ENCODE measurements at regions not wholly inside any gene's neighbourhood (a gene's known extent, or its start where the extent isn't known, plus 50 kb on each side); places are given as distances from the start of the nearest gene placed in this dataset.

DNA sequence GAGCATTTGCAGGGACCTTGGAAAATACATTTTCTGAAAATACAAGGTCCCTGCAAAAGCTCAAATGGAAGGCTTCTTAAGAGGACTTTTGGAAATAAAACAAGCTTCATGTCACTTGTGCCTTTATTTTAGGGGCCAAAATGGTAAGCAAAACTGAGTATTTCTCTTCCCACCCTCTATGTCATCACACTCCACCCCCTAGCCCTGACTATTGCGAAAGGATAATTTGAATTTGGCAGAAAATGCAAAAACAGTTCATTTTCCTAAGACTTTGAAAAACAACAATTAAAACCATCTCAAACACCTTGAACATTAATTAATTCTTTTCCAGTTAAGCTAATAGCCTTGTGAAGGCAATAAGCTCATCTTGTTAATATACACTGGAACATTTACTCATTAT, 201.7 kb downstream of the TM2D1 start:
- H4K5ac ChIP-seq (ENCODE audit: insufficient read length, low read depth, low read length) = no peak overlapping the region
- H3K27me3 ChIP-seq (replicated peaks in 1 of 4; ENCODE audit: control insufficient read depth in 3 of 4, extremely low read depth in 1 of 4, insufficient read depth in 3 of 4, low read length in 3 of 4) = no peaks in the 10 kb centered on the region
- H3K14ac ChIP-seq (ENCODE audit: insufficient read length) = no peak overlapping the region
- no peak for FAIRE-seq
- H3K36me3 ChIP-seq (ENCODE audit: control insufficient read depth in 2 of 4, insufficient read depth in 4 of 4, low read length in 3 of 4) = no peaks in the 10 kb centered on the region
- no peak overlapping the region for H3K18ac ChIP-seq (ENCODE audit: extremely low read depth, low read length)
- H2BK20ac ChIP-seq (ENCODE audit: low read length) = no peak overlapping the region
- no peak overlapping the region for H2BK12ac ChIP-seq (ENCODE audit: low read depth, low read length)
- no peaks in the 10 kb centered on the region for H3K79me1 ChIP-seq (ENCODE audit: low read depth, low read length)
- H2AK5ac ChIP-seq (ENCODE audit: low read depth, low read length) = no peak overlapping the region
- H2BK5ac ChIP-seq (ENCODE audit: low read depth, low read length) = no peak overlapping the region
- H3K9ac ChIP-seq (replicated peaks in 1 of 4; ENCODE audit: extremely low read depth in 1 of 4, low read depth in 3 of 4, low read length in 3 of 4) = no peak overlapping the region
- no peaks in the 10 kb centered on the region for H3K23me2 ChIP-seq (ENCODE audit: low read depth, low read length)
- no peak for TF ChIP-seq RBBP5 (IDR thresholded peaks at IDR 0.05; ENCODE audit: borderline replicate concordance, low read depth, low read length)
- peak; percentile 36; the same call in 1 of the 2 replicates for TF ChIP-seq CEBPB (IDR thresholded peaks at IDR 0.05; ENCODE audit: low read depth, low read length)
- no peak for TF ChIP-seq POLR2AphosphoS5 (IDR thresholded peaks at IDR 0.05; ENCODE audit: low read depth, low read length)
- no peak overlapping the region for H2AFZ ChIP-seq (ENCODE audit: low read length)
- H4K8ac ChIP-seq (ENCODE audit: extremely low read depth, insufficient read depth, low read length) = no peak overlapping the region
- no peak overlapping the region for H3K23ac ChIP-seq (ENCODE audit: insufficient read length)
- no peak overlapping the region for H2BK120ac ChIP-seq (replicated peaks; ENCODE audit: low read depth, low read length)
- no peaks in the 10 kb centered on the region for H3K9me3 ChIP-seq (ENCODE audit: insufficient read depth in 2 of 2, low read depth in 1 of 2, low read length in 1 of 2)
- 100% methylated on average over 1 of the region's 1 CpG; no CpG with 5 or more reads in 1 of the 2 experiments for WGBS, 2 experiments (ENCODE audit: extremely low coverage in 1 of 2, insufficient coverage in 1 of 2, insufficient read length in 1 of 2, insufficient replicate concordance in 2 of 2, low coverage in 1 of 2, low lambda C conversion rate in 2 of 2, missing lambda C conversion rate in 1 of 2)
- H2BK15ac ChIP-seq (ENCODE audit: low read length) = no peak overlapping the region
- H3K4ac ChIP-seq (replicated peaks; ENCODE audit: insufficient read length, low read depth, low read length) = no peak overlapping the region
- no peak for DNase-seq (ENCODE audit: low read depth in 1 of 2, low spot score in 2 of 2)
- H3K27ac ChIP-seq (ENCODE audit: low read depth, low read length) = no peak overlapping the region
- H4K91ac ChIP-seq (replicated peaks; ENCODE audit: insufficient read length, low read length) = no peak overlapping the region
- H3K56ac ChIP-seq (replicated peaks; ENCODE audit: insufficient read length, low read depth, low read length) = no peak overlapping the region
- ChIA-PET CTCF (ENCODE audit: partially characterized antibody) (interaction anchor here (0.8 to 1.4 kb wide), 3 partner anchors 11 to 31 kb away, joined by 4 to 7 read pairs (median 5); no protein-coding TSS in a partner anchor), POLR2A (ENCODE audit: partially characterized antibody) (no interaction called here)
- no peaks in the 10 kb centered on the region for H3K79me2 ChIP-seq (ENCODE audit: control insufficient read depth in 1 of 2, insufficient read depth in 2 of 2, low read length in 2 of 2)
- no peaks in the 10 kb centered on the region for H3K4me1 ChIP-seq (replicated peaks in 1 of 4; ENCODE audit: control insufficient read depth in 3 of 4, insufficient read depth in 4 of 4, low read length in 3 of 4)
- H3K4me2 ChIP-seq (ENCODE audit: insufficient read depth in 1 of 2, low read depth in 2 of 2, low read length in 2 of 2) = no peak overlapping the region
- H4K20me1 ChIP-seq (replicated peaks in 1 of 2; ENCODE audit: control insufficient read depth in 1 of 2, insufficient read depth in 2 of 2, low read length in 2 of 2) = no peaks in the 10 kb centered on the region
- no peak overlapping the region for H3K4me3 ChIP-seq (ENCODE audit: extremely low read depth in 1 of 4, insufficient read depth in 2 of 4, low read depth in 3 of 4, low read length in 4 of 4)
